GM12878 (cell line): ENCODE measurements at regions not wholly inside any gene's neighbourhood (a gene's known extent, or its start where the extent isn't known, plus 50 kb on each side); places are given as distances from the start of the nearest gene placed in this dataset.

ENCODE experiments used
- ATAC-seq: fragments of 200-7000 bp; cut with Tn5 transposase; 3 replicates; pipeline ENCODE4 v1.9.1; 2020; ENCODE audit warnings: mild to moderate bottlenecking, moderate library complexity
- BruUV-seq: library from RNA; stranded (reverse); fragments of 400-500 nt; replicated peaks from 2 replicates; lab custom pipeline; 2021; lab: Mats Ljungman, UMichigan
- CTCF ChIA-PET: fragments of 300-600 bp; sonication (Branson Sonifier 250); formaldehyde crosslinking; extraction: SDS; loops from one replicate; lab custom pipeline; 2021; ENCODE audit warnings: inconsistent platforms; lab: Yijun Ruan, JAX
- POLR2A ChIA-PET: fragments of 350-600 bp; formaldehyde crosslinking; extraction: SDS; loops from one replicate; lab custom pipeline; 2021; ENCODE audit warnings: inconsistent platforms; lab: Charles Lee
- RAD21 ChIA-PET: fragments of 300-600 bp; sonication (Branson Sonifier 250); formaldehyde crosslinking; loops from one replicate; lab custom pipeline; 2023; ENCODE audit warnings: antibody characterized with exemption; ENCODE audit not compliant: unreplicated experiment; lab: Charles Lee
- SMC1A ChIA-PET: fragments of 300-600 bp; sonication (Branson Sonifier 250); formaldehyde crosslinking; loops from one replicate; lab custom pipeline; 2023; ENCODE audit not compliant: unreplicated experiment, uncharacterized antibody; lab: Charles Lee
- DNase-seq: peaks from one replicate; pipeline ENCODE4 v3.0.0-alpha.2; 2011; ENCODE audit warnings: low read depth, low spot score
- FAIRE-seq: peaks from 3 replicates; lab custom pipeline; 2011; peaks lifted over from hg19 to GRCh38; lab: Jason Lieb, UNC
- H2AFZ ChIP-seq: 2 replicates; pipeline ENCODE4 v1.6.0; 2011; ENCODE audit warnings: low read depth, low read length, control low read depth; ENCODE audit not compliant: control insufficient read depth
- H3K27ac ChIP-seq: 2 replicates; pipeline ENCODE4 v1.5.1; 2011; ENCODE audit warnings: control low read depth; ENCODE audit not compliant: control insufficient read depth, insufficient read depth
- H3K27me3 ChIP-seq, 2 experiments: replicated peaks in 1 of 2; 2 replicates each; pipeline versions ENCODE4 v1.6.0 to v1.6.1; 2011; ENCODE audit warnings: low read length in 1 of 2; ENCODE audit not compliant: control insufficient read depth in 2 of 2, insufficient read depth in 2 of 2
- H3K36me3 ChIP-seq, 2 experiments: 2 replicates each; pipeline ENCODE4 v1.5.1; 2011; ENCODE audit warnings: low read length in 1 of 2; ENCODE audit not compliant: control insufficient read depth in 2 of 2, insufficient read depth in 2 of 2
- H3K4me1 ChIP-seq: 2 replicates; pipeline ENCODE4 v1.6.1; 2011; ENCODE audit warnings: mild to moderate bottlenecking, low read length, moderate library complexity, mixed read lengths; ENCODE audit not compliant: control insufficient read depth, insufficient read depth
- H3K4me2 ChIP-seq: 2 replicates; pipeline ENCODE4 v1.6.0; 2011; ENCODE audit warnings: control low read depth; ENCODE audit not compliant: control insufficient read depth, insufficient read depth
- H3K4me3 ChIP-seq: fragments of 200-600 bp; sonication (generic); 2 replicates; pipeline ENCODE4 v1.5.1; 2016
- H3K79me2 ChIP-seq: 2 replicates; pipeline ENCODE4 v1.6.0; 2011; ENCODE audit warnings: low read length; ENCODE audit not compliant: control insufficient read depth, insufficient read depth
- H3K9ac ChIP-seq: 2 replicates; pipeline ENCODE4 v1.8.0; 2011; ENCODE audit warnings: low read length, control low read depth, mixed read lengths; ENCODE audit not compliant: control insufficient read depth, insufficient read depth
- H3K9me3 ChIP-seq: replicated peaks from 3 replicates; pipeline ENCODE4 v1.5.1; 2011; ENCODE audit warnings: mild to moderate bottlenecking, low read length; ENCODE audit not compliant: control insufficient read depth, insufficient read depth
- H4K20me1 ChIP-seq: 2 replicates; pipeline ENCODE4 v1.6.0; 2011; ENCODE audit not compliant: control insufficient read depth, insufficient read depth
- ATF7 ChIP-seq: fragments of 450-650 bp; IDR thresholded peaks from 2 replicates; pipeline ENCODE4 v1.6.1; 2016; ENCODE audit warnings: low read depth, mild to moderate bottlenecking
- CHD1 ChIP-seq: IDR thresholded peaks from 2 replicates; pipeline ENCODE4 v1.6.1; 2012; ENCODE audit warnings: low read depth, low read length, improper control_type of control experiment
- KLF5 ChIP-seq: fragments of 450-650 bp; IDR thresholded peaks from 2 replicates; pipeline ENCODE4 v1.6.1; 2014; ENCODE audit warnings: mild to moderate bottlenecking; ENCODE audit not compliant: partially characterized antibody
- MYC ChIP-seq: IDR thresholded peaks from 2 replicates; pipeline ENCODE4 v1.6.1; 2011; ENCODE audit warnings: mild to moderate bottlenecking, low read length, moderate library complexity, inconsistent platforms; ENCODE audit not compliant: insufficient read depth, insufficient replicate concordance, insufficient read length, severe bottlenecking
- NFYA ChIP-seq: IDR thresholded peaks from 2 replicates; pipeline ENCODE4 v1.6.1; 2011; ENCODE audit warnings: low read depth, mild to moderate bottlenecking, low read length, improper control_type of control experiment, borderline replicate concordance
- SRF ChIP-seq, 2 experiments: IDR thresholded peaks; 2 replicates each; pipeline ENCODE4 v1.6.1; 2011; ENCODE audit warnings: low read depth in 2 of 2, low read length in 2 of 2, mild to moderate bottlenecking in 1 of 2, moderate library complexity in 1 of 2
- TAF1 ChIP-seq: IDR thresholded peaks from 2 replicates; pipeline ENCODE4 v1.6.1; 2011; ENCODE audit warnings: mild to moderate bottlenecking, low read depth, low read length, borderline replicate concordance
- WGBS: methylation state at CpG from one replicate; pipeline ENCODE4 v1.1.6; 2016; ENCODE audit warnings: low lambda C conversion rate; ENCODE audit not compliant: insufficient replicate concordance, insufficient coverage; ENCODE audit errors: missing lambda C conversion rate; 5-methylcytosine and 5-hydroxymethylcytosine counted together
- in situ Hi-C: fragments of 300-500 bp; cut with MboI; formaldehyde crosslinking; loops from 9 replicates; pipeline ENCODE4 v1.14.3; 2018; ENCODE audit warnings: mixed read lengths
- intact Hi-C: fragments of 100-400 bp; cut with micrococcal nuclease; formaldehyde crosslinking; loops from one replicate; pipeline ENCODE4 v1.14.2; 2022; ENCODE audit not compliant: unreplicated experiment
- TF ChIP-seq, protein P1 (sequence below): fragments of 450-650 bp; IDR thresholded peaks from 2 replicates; pipeline ENCODE4 v1.6.1; 2017; ENCODE audit warnings: borderline replicate concordance

GRCh38 chr12:130044991-130045621, 117.2 kb upstream of the FZD10 start (continued):
- TF ChIP-seq SRF (IDR thresholded peaks at IDR 0.05; ENCODE audit: low read depth in 2 of 2, low read length in 2 of 2): no peak
- TF ChIP-seq, protein P1, sequence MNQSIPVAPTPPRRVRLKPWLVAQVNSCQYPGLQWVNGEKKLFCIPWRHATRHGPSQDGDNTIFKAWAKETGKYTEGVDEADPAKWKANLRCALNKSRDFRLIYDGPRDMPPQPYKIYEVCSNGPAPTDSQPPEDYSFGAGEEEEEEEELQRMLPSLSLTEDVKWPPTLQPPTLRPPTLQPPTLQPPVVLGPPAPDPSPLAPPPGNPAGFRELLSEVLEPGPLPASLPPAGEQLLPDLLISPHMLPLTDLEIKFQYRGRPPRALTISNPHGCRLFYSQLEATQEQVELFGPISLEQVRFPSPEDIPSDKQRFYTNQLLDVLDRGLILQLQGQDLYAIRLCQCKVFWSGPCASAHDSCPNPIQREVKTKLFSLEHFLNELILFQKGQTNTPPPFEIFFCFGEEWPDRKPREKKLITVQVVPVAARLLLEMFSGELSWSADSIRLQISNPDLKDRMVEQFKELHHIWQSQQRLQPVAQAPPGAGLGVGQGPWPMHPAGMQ: no peak
- TF ChIP-seq KLF5: no peak

DNA sequence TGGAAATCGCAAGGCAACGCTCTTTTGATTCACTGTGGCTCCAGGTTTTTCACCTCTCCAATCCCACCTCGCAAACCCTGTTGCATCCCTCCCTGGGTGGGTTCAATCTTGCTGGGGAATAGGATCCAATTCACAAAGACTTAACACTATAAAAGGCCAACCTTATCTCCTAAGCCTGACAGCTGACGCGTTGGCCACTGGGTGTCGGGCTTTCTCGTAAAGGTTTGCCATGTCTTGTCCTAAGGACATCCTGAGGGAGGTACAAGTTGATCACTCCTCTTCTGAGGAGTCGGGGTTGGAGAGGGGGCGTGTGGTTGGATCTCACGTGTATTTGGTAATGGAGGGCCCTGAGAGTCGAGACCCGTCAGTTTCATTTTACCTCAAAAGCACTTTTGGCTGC, 112.6 kb upstream of the FZD10 start:
- Histone ChIP-seq H3K9me3 (no peaks in the 10 kb centered on the region), H3K36me3 (no peaks in the 10 kb centered on the region), H4K20me1 (no peaks in the 10 kb centered on the region), H3K79me2 (no peaks in the 10 kb centered on the region), H3K27ac (no peak overlapping the region), H3K4me3 (no peak overlapping the region), H3K4me2 (no peak overlapping the region), H2AFZ (no peak overlapping the region), H3K9ac (no peak overlapping the region), H3K27me3 (no peaks in the 10 kb centered on the region), H3K4me1 (no peaks in the 10 kb centered on the region; the same call in 1 of the 2 replicates)
- no peak for TF ChIP-seq TAF1
- no peak for TF ChIP-seq NFYA
- TF ChIP-seq MYC: no peak
- TF ChIP-seq ATF7: no peak
- TF ChIP-seq CHD1: no peak
- WGBS: 63% methylated on average over 12 of the region's 12 CpGs
- in situ Hi-C loops (loop anchor here (5.0 kb wide), 2 partner anchors 283 to 703 kb away; no protein-coding TSS in a partner anchor), intact Hi-C loops (loop anchor here (5.0 kb wide), 1 partner anchor 698 kb away; no protein-coding TSS in a partner anchor)
- FAIRE-seq (no peak), DNase-seq (no peak), ATAC-seq (no peak)
- ChIA-PET SMC1A (interaction anchor here (0.7 kb wide), 1 partner anchor 700 kb away, joined by 3 read pairs; no protein-coding TSS in a partner anchor), POLR2A (no interaction called here), RAD21 (no interaction called here), CTCF (interaction anchor here (1.9 to 4.0 kb wide), 2 partner anchors 17 to 698 kb away, joined by 6 to 14 read pairs; no protein-coding TSS in a partner anchor)
- BruUV-seq: no TSS peak
